MM.1S (cell line): ENCODE measurements at regions not wholly inside any gene's neighbourhood (a gene's known extent, or its start where the extent isn't known, plus 50 kb on each side); places are given as distances from the start of the nearest gene placed in this dataset.
"Not testable (repeated sequence)": the region's sequence is repeated elsewhere in the genome, so short reads cannot be mapped to it uniquely, and the experiment has no call there.

Experiments used
- DNase-seq: peaks from one replicate; pipeline ENCODE4 v3.0.0-alpha.2; 2015
- H2AFZ ChIP-seq: fragments of 300-600 bp; sonication (generic); 2 replicates; pipeline ENCODE4 v1.6.0; 2016; ENCODE audit warnings: antibody characterized with exemption, low read length
- H3F3A ChIP-seq: fragments of 300-600 bp; sonication (generic); 2 replicates; pipeline ENCODE4 v1.6.1; 2016; ENCODE audit warnings: mild to moderate bottlenecking, antibody characterized with exemption, low read length, moderate library complexity, mixed read lengths; ENCODE audit not compliant: insufficient read depth
- H3K27ac ChIP-seq: fragments of 300-600 bp; sonication (generic); 2 replicates; pipeline ENCODE4 v1.5.1; 2016; ENCODE audit warnings: mild to moderate bottlenecking, low read length
- H3K27me3 ChIP-seq: fragments of 300-600 bp; sonication (generic); replicated peaks from 2 replicates; pipeline ENCODE4 v1.6.0; 2016; ENCODE audit warnings: low read length; ENCODE audit not compliant: insufficient read depth
- H3K36me3 ChIP-seq: fragments of 300-600 bp; sonication (generic); replicated peaks from 2 replicates; pipeline ENCODE4 v1.6.1; 2016; ENCODE audit warnings: mild to moderate bottlenecking, low read length, mixed read lengths; ENCODE audit not compliant: insufficient read depth
- H3K4me1 ChIP-seq: fragments of 300-600 bp; sonication (generic); 2 replicates; pipeline ENCODE4 v1.6.1; 2016; ENCODE audit warnings: low read length, mixed read lengths
- H3K4me2 ChIP-seq: fragments of 300-600 bp; sonication (generic); 2 replicates; pipeline ENCODE4 v1.6.0; 2016; ENCODE audit warnings: low read depth, low read length
- H3K4me3 ChIP-seq: fragments of 300-600 bp; sonication (generic); 2 replicates; pipeline ENCODE4 v1.5.1; 2016; ENCODE audit warnings: low read length, mixed read lengths
- H3K79me2 ChIP-seq: fragments of 300-600 bp; sonication (generic); 2 replicates; pipeline ENCODE4 v1.6.1; 2016; ENCODE audit warnings: mixed run types, low read length, mixed read lengths
- H3K9ac ChIP-seq: fragments of 300-600 bp; sonication (generic); 2 replicates; pipeline ENCODE4 v1.6.1; 2016; ENCODE audit warnings: low read length, mixed read lengths
- H3K9me2 ChIP-seq: fragments of 300-600 bp; sonication (generic); replicated peaks from 2 replicates; pipeline ENCODE4 v1.6.1; 2016; ENCODE audit warnings: mild to moderate bottlenecking, low read length, mixed read lengths; ENCODE audit not compliant: insufficient read depth
- H3K9me3 ChIP-seq: fragments of 300-600 bp; sonication (generic); replicated peaks from 2 replicates; pipeline ENCODE4 v1.6.1; 2016; ENCODE audit warnings: mild to moderate bottlenecking, low read length, mixed read lengths; ENCODE audit not compliant: insufficient read depth
- H4K20me1 ChIP-seq: fragments of 300-600 bp; sonication (generic); 2 replicates; pipeline ENCODE4 v1.6.1; 2016; ENCODE audit warnings: mild to moderate bottlenecking, low read length, moderate library complexity, mixed read lengths; ENCODE audit not compliant: insufficient read depth
- EZH2 ChIP-seq: fragments of 300-600 bp; sonication (generic); optimal IDR thresholded peaks from 2 replicates; pipeline ENCODE3; 2017; ENCODE audit warnings: low read depth, mild to moderate bottlenecking, antibody characterized with exemption, low read length, mixed read lengths
- EZH2phosphoT487 ChIP-seq: fragments of 300-600 bp; sonication (generic); IDR thresholded peaks from 2 replicates; pipeline ENCODE4 v1.6.1; 2018; ENCODE audit warnings: antibody characterized with exemption, low read length
- TF ChIP-seq, protein P1 (sequence below): fragments of 300-600 bp; sonication (generic); IDR thresholded peaks from 2 replicates; pipeline ENCODE4 v1.5.1; 2016; ENCODE audit warnings: antibody characterized with exemption, low read length, mixed read lengths

DNA sequence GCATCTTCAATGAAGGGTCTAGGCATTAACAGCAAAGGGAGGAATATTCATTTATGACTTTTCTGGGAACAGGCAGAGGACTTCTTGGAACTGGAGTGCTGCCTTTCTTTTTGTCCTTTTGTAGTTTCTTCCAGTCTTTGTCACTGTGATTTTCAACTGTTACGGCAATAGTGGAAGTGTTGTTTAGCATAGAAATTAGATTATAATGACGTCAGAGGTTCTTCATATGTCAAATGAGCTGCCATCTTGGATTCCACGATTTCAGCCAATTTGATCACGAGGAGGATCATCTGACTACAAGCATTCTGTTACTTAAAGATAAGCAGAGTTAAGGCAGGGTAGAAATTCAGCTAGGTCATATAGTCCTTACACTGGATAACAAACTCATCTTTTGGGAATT is 239.0 kb downstream of the NEBL start:
- H3K36me3 ChIP-seq = no peaks in the 10 kb centered on the region
- H3K79me2 ChIP-seq = no peaks in the 10 kb centered on the region
- H3K9me2 ChIP-seq = no peaks in the 10 kb centered on the region
- no peak for DNase-seq
- H2AFZ ChIP-seq = no peak overlapping the region
- H3K27ac ChIP-seq = no peak overlapping the region
- no peak overlapping the region for H3K4me3 ChIP-seq
- TF ChIP-seq EZH2phosphoT487 = no peak
- TF ChIP-seq, protein P1, sequence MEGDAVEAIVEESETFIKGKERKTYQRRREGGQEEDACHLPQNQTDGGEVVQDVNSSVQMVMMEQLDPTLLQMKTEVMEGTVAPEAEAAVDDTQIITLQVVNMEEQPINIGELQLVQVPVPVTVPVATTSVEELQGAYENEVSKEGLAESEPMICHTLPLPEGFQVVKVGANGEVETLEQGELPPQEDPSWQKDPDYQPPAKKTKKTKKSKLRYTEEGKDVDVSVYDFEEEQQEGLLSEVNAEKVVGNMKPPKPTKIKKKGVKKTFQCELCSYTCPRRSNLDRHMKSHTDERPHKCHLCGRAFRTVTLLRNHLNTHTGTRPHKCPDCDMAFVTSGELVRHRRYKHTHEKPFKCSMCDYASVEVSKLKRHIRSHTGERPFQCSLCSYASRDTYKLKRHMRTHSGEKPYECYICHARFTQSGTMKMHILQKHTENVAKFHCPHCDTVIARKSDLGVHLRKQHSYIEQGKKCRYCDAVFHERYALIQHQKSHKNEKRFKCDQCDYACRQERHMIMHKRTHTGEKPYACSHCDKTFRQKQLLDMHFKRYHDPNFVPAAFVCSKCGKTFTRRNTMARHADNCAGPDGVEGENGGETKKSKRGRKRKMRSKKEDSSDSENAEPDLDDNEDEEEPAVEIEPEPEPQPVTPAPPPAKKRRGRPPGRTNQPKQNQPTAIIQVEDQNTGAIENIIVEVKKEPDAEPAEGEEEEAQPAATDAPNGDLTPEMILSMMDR = no peak
- no peak for TF ChIP-seq EZH2
- no peak overlapping the region for H3K4me2 ChIP-seq
- H4K20me1 ChIP-seq = no peaks in the 10 kb centered on the region
- no peaks in the 10 kb centered on the region for H3F3A ChIP-seq
- no peak overlapping the region for H3K9ac ChIP-seq
- H3K4me1 ChIP-seq = no peaks in the 10 kb centered on the region
- H3K27me3 ChIP-seq = no peaks in the 10 kb centered on the region
- H3K9me3 ChIP-seq = no peaks in the 10 kb centered on the region

DNA sequence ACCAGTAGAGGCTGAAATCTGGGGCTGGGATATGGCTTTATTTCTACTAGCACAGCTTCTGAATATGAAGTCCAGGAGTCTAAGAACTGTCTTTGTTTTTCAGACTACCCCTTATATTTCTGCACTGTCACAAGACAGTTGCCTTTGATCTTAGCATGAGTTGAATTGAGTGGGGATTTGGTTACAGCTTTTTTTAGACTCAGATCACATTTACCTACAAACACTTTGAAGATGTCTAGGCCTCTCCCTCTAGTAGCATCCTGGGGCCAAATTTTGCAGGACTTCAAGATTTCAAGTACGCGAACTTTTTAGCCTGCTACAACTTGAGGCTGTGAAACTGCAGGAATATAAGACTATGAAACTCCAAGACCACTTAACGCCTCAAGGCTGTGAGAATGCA is 240.2 kb downstream of the NEBL start:
- no peaks in the 10 kb centered on the region for H3K4me1 ChIP-seq

DNA sequence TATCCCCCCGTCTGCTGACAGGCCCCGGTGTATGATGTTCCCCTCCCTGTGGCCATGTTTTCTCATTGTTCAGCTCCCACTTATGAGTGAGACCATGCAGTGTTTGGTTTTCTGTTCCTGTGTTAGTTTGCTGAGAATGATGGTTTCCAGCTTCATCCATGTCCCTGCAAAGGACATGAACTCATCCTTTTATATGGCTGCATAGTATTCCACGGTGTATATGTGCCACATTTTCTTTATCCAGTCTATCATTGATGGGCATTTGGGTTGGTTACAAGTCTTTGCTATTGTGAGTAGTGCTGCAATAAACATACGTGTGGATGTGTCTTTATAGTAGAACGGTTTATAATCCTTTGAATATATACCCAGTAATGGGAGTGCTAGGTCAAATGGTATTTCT is 244.7 kb downstream of the NEBL start:
- H3K4me2 ChIP-seq, H3K9ac ChIP-seq, H3K27me3 ChIP-seq, H3K4me1 ChIP-seq, H3K9me3 ChIP-seq, H4K20me1 ChIP-seq, H3K4me3 ChIP-seq, DNase-seq, H3K9me2 ChIP-seq, H3K36me3 ChIP-seq, H3K27ac ChIP-seq, H3K79me2 ChIP-seq, H2AFZ ChIP-seq, H3F3A ChIP-seq: not testable (repeated sequence)

More for the DNA sequence above, 240.2 kb downstream of the NEBL start:
- Histone ChIP-seq H3K79me2 (no peaks in the 10 kb centered on the region), H3K9ac (no peak overlapping the region), H3K27me3 (no peaks in the 10 kb centered on the region), H3K27ac (no peak overlapping the region), H3K36me3 (no peaks in the 10 kb centered on the region), H2AFZ (no peak overlapping the region), H3K4me2 (no peak overlapping the region), H3K9me2 (no peaks in the 10 kb centered on the region), H3K4me3 (no peak overlapping the region), H3K9me3 (no peaks in the 10 kb centered on the region), H4K20me1 (no peaks in the 10 kb centered on the region), H3F3A (no peaks in the 10 kb centered on the region)
- DNase-seq = no peak
- no peak for TF ChIP-seq EZH2
- TF ChIP-seq, protein P1 = no peak
- TF ChIP-seq EZH2phosphoT487 = no peak

DNA sequence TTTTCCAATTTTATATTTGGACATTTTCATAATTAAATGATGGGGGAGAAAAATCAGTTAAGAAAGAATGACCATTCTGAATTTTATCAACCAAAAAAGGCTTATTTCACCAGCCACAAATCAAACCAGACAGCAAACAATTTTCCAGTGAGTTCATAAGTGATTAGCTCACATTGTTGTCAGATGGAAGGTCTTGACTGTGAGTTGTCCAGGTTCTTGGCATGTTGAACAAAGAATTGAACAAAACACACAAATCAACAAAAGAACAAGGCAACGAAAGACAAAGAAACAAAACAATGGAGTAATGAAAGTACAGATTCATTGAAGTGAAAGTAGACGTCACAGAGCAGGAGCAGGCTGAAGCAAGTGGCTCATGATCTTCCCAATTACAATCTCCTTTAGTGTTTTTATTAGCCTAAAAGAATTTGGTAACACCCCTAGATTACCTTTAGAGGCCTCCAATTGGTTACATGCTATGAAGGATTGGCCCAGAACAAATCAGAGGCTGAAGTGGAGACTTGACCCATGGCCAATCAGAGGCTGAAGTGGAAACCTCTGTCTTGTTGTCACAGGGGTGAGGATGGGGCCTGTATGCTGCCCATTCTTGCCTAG is 248.7 kb downstream of the NEBL start:
- no peak overlapping the region for H3K9ac ChIP-seq
- no peaks in the 10 kb centered on the region for H3K9me3 ChIP-seq
- H3K9me2 ChIP-seq = no peaks in the 10 kb centered on the region
- H3K4me1 ChIP-seq = no peaks in the 10 kb centered on the region
- no peaks in the 10 kb centered on the region for H3K79me2 ChIP-seq
- no peaks in the 10 kb centered on the region for H3K36me3 ChIP-seq
- no peak overlapping the region for H3K4me3 ChIP-seq
- no peaks in the 10 kb centered on the region for H3K27me3 ChIP-seq
- H2AFZ ChIP-seq = no peak overlapping the region
- no peak for TF ChIP-seq EZH2phosphoT487
- TF ChIP-seq, protein P1 = no peak
- TF ChIP-seq EZH2 = no peak
- DNase-seq = no peak
- no peaks in the 10 kb centered on the region for H4K20me1 ChIP-seq
- H3K27ac ChIP-seq = no peak overlapping the region
- no peaks in the 10 kb centered on the region for H3F3A ChIP-seq
- no peak overlapping the region for H3K4me2 ChIP-seq
